ENCODE measurements at regions not wholly inside any gene's neighbourhood (a gene's known extent, or its start where the extent isn't known, plus 50 kb on each side); places are given as distances from the start of the nearest gene placed in this dataset.
A peak's percentile ranks its signal among the peaks of the same experiment; 100 is the strongest.

GRCh38 chr10:118955531-118955930 lies 74.0 kb upstream of the NANOS1 start:
- ChIA-PET POLR2A (no interaction called here), CTCF (no interaction called here)
- no peak for TF ChIP-seq ZNF404 (tag by site-specific recombination; IDR thresholded peaks at IDR 0.05)
- TF ChIP-seq ZNF571 (tag by site-specific recombination; IDR thresholded peaks at IDR 0.05), result no peak
- no peak for TF ChIP-seq ZBTB7A (tag by site-specific recombination; IDR thresholded peaks at IDR 0.05; ENCODE audit: low read depth)
- no peak for TF ChIP-seq ZBTB21 (tag by site-specific recombination; IDR thresholded peaks at IDR 0.05)
- TF ChIP-seq TSHZ1 (tag by site-specific recombination; IDR thresholded peaks at IDR 0.05; ENCODE audit: borderline replicate concordance), result no peak
- no peak for TF ChIP-seq ZNF221 (tag by site-specific recombination; IDR thresholded peaks at IDR 0.05; ENCODE audit: borderline replicate concordance)
- TF ChIP-seq ZNF777 (tag by site-specific recombination; IDR thresholded peaks at IDR 0.05; ENCODE audit: borderline replicate concordance), result no peak
- Histone ChIP-seq H3K36me3 (ENCODE audit: control insufficient read depth in 2 of 2, insufficient read depth in 1 of 2, low read length in 2 of 2) (no peaks in the 10 kb centered on the region), H3K4me1 (ENCODE audit: control insufficient read depth, insufficient read depth, low read length) (0 out of 2 replicates have a peak, but pooled peaks cover 2% of the 10 kb centered on the region), H3K4me3 (ENCODE audit: low read depth, low read length) (no peak overlapping the region), H3K9me3 (ENCODE audit: control insufficient read depth, insufficient read depth, low read depth, low read length) (no peaks in the 10 kb centered on the region), H3K27ac (ENCODE audit: extremely low read depth, low read depth, low read length) (no peak overlapping the region)

DNA sequence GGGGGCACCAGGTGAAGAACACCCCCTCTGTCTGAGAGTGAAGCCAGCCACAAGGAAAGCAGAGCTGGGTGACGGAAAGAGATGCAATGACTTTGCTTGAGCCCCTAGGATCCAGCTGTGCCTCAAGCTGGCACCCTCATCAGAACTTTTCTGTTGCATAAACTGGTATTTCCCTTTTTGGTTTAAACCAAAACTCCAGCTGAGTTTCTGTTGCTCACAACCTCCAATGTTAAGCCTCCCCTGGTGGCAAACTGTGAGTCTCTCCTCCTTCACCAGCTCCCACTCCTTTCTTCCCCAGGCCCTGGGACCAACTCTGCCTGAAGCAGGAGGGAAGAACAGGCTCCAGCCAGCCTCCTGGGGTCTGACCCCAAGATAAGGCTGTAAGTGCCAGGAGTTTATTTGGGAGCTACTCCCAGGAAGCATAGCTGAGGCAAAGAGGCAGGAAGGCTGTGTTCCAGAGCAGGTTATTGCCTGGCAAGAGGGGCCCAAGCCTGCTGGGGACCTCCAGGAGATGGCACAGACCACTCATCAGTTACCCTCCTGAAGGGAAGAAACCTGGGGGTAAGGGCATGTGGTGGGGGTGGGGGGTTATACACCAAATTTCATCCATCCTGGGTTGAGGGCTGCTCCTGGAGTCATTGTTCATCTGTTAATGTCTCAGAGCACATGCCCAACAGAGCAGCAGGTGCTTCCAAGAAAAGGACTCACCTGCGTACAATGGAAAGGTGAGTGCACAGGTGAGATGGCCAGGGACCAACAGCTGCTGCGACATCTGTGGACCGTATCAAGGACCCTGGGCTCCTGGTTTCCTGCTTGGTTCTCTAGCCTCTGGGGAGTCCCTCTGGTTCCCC lies 73.3 kb upstream of the NANOS1 start:
- POLR2A ChIA-PET, result no interaction called here
- CTCF ChIA-PET, result no interaction called here

More for the DNA sequence above, 73.3 kb upstream of the NANOS1 start:
- H3K36me3 ChIP-seq (ENCODE audit: control insufficient read depth in 2 of 2, insufficient read depth in 1 of 2, low read length in 2 of 2), result no peaks in the 10 kb centered on the region
- 0 out of 2 replicates have a peak, but pooled peaks cover 1% of the 10 kb centered on the region for H3K4me1 ChIP-seq (ENCODE audit: control insufficient read depth, insufficient read depth, low read length)
- TF ChIP-seq ZNF664 (tag by site-specific recombination; IDR thresholded peaks at IDR 0.05) (no peak), GLIS1 (tag by site-specific recombination; IDR thresholded peaks at IDR 0.05) (peak; percentile 90), REPIN1 (tag by site-specific recombination; IDR thresholded peaks at IDR 0.05; ENCODE audit: low read depth) (no peak), GLIS2 (tag by site-specific recombination; IDR thresholded peaks at IDR 0.05) (no peak), PRDM4 (tag by site-specific recombination; IDR thresholded peaks at IDR 0.05) (no peak), ZNF223 (tag by site-specific recombination; IDR thresholded peaks at IDR 0.05) (no peak), ZFP3 (tag by site-specific recombination; IDR thresholded peaks at IDR 0.05; ENCODE audit: low read depth) (no peak), ZIC2 (tag by site-specific recombination; IDR thresholded peaks at IDR 0.05) (0 out of 2 replicates have a peak, but pooled peaks have one; percentile 28)
- TF ChIP-seq, protein P1, sequence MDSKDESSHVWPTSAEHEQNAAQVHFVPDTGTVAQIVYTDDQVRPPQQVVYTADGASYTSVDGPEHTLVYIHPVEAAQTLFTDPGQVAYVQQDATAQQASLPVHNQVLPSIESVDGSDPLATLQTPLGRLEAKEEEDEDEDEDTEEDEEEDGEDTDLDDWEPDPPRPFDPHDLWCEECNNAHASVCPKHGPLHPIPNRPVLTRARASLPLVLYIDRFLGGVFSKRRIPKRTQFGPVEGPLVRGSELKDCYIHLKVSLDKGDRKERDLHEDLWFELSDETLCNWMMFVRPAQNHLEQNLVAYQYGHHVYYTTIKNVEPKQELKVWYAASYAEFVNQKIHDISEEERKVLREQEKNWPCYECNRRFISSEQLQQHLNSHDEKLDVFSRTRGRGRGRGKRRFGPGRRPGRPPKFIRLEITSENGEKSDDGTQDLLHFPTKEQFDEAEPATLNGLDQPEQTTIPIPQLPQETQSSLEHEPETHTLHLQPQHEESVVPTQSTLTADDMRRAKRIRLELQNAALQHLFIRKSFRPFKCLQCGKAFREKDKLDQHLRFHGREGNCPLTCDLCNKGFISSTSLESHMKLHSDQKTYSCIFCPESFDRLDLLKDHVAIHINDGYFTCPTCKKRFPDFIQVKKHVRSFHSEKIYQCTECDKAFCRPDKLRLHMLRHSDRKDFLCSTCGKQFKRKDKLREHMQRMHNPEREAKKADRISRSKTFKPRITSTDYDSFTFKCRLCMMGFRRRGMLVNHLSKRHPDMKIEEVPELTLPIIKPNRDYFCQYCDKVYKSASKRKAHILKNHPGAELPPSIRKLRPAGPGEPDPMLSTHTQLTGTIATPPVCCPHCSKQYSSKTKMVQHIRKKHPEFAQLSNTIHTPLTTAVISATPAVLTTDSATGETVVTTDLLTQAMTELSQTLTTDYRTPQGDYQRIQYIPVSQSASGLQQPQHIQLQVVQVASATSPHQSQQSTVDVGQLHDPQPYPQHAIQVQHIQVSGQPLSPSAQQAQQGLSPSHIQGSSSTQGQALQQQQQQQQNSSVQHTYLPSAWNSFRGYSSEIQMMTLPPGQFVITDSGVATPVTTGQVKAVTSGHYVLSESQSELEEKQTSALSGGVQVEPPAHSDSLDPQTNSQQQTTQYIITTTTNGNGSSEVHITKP (tag by site-specific recombination; IDR thresholded peaks at IDR 0.05), result no peak
- H3K9me3 ChIP-seq (ENCODE audit: control insufficient read depth, insufficient read depth, low read depth, low read length), result no peaks in the 10 kb centered on the region
- no peak overlapping the region for H3K27ac ChIP-seq (ENCODE audit: extremely low read depth, low read depth, low read length)
- no peak overlapping the region for H3K4me3 ChIP-seq (ENCODE audit: low read depth, low read length)
